Glutamatergic neuron (in vitro differentiated cells): ENCODE measurements at regions not wholly inside any gene's neighbourhood (a gene's known extent, or its start where the extent isn't known, plus 50 kb on each side); places are given as distances from the start of the nearest gene placed in this dataset.

Source experiments
- DNase-seq: peaks from one replicate; pipeline ENCODE4 v3.0.0; 2022
- H3K27ac Mint-ChIP-seq: one replicate; pipeline ENCODE4 v1.8.0; 2020; ENCODE audit warnings: mild to moderate bottlenecking, mixed read lengths, inconsistent platforms; ENCODE audit not compliant: unreplicated experiment
- H3K27me3 Mint-ChIP-seq: one replicate; pipeline ENCODE4 v1.8.0; 2020; ENCODE audit warnings: mild to moderate bottlenecking, moderate library complexity, mixed read lengths, inconsistent platforms; ENCODE audit not compliant: unreplicated experiment
- H3K36me3 Mint-ChIP-seq: one replicate; pipeline ENCODE4 v1.8.0; 2020; ENCODE audit warnings: mild to moderate bottlenecking, mixed read lengths, inconsistent platforms; ENCODE audit not compliant: unreplicated experiment
- H3K4me1 Mint-ChIP-seq: one replicate; pipeline ENCODE4 v1.8.0; 2020; ENCODE audit warnings: mild to moderate bottlenecking, low read depth, mixed read lengths, inconsistent platforms; ENCODE audit not compliant: unreplicated experiment
- H3K4me3 Mint-ChIP-seq: one replicate; pipeline ENCODE4 v1.8.0; 2020; ENCODE audit warnings: mild to moderate bottlenecking, mixed read lengths, inconsistent platforms; ENCODE audit not compliant: unreplicated experiment
- H3K9me3 Mint-ChIP-seq: one replicate; pipeline ENCODE4 v1.8.0; 2020; ENCODE audit warnings: mild to moderate bottlenecking, moderate library complexity, mixed read lengths, inconsistent platforms; ENCODE audit not compliant: unreplicated experiment
- TF ChIP-seq, protein P1 (sequence below): fragments of 200-600 bp; sonication (generic); IDR thresholded peaks from one replicate; pipeline ENCODE4 v1.5.0; 2021; ENCODE audit not compliant: partially characterized antibody, unreplicated experiment

DNA sequence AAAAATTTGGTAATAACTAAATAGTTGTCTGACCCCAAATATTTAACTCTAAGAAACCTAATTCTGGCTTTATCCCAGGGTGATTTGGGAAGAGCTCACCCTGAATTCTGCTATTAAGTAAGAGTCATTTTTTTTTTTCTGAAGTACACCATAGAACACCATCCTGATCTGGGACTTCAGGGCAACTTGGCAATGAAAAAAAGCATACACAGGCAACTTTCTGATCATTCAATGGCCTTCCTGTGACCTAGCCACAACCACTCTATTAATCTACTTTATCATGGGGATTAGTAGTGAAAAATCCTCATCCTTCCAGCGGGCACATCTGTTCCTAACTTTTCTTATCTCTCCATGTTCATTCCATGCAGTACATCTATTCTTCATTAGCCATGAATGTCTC lies 333.2 kb upstream of the MAD2L1 start:
- no peak for DNase-seq
- no peaks in the 10 kb centered on the region for H3K4me1 Mint-ChIP-seq
- H3K9me3 Mint-ChIP-seq = no peaks in the 10 kb centered on the region
- H3K36me3 Mint-ChIP-seq = no peaks in the 10 kb centered on the region
- no peak overlapping the region for H3K4me3 Mint-ChIP-seq
- H3K27me3 Mint-ChIP-seq = peaks cover 3% of the 10 kb centered on the region
- H3K27ac Mint-ChIP-seq = no peak overlapping the region
- TF ChIP-seq, protein P1, sequence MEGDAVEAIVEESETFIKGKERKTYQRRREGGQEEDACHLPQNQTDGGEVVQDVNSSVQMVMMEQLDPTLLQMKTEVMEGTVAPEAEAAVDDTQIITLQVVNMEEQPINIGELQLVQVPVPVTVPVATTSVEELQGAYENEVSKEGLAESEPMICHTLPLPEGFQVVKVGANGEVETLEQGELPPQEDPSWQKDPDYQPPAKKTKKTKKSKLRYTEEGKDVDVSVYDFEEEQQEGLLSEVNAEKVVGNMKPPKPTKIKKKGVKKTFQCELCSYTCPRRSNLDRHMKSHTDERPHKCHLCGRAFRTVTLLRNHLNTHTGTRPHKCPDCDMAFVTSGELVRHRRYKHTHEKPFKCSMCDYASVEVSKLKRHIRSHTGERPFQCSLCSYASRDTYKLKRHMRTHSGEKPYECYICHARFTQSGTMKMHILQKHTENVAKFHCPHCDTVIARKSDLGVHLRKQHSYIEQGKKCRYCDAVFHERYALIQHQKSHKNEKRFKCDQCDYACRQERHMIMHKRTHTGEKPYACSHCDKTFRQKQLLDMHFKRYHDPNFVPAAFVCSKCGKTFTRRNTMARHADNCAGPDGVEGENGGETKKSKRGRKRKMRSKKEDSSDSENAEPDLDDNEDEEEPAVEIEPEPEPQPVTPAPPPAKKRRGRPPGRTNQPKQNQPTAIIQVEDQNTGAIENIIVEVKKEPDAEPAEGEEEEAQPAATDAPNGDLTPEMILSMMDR = no peak

DNA sequence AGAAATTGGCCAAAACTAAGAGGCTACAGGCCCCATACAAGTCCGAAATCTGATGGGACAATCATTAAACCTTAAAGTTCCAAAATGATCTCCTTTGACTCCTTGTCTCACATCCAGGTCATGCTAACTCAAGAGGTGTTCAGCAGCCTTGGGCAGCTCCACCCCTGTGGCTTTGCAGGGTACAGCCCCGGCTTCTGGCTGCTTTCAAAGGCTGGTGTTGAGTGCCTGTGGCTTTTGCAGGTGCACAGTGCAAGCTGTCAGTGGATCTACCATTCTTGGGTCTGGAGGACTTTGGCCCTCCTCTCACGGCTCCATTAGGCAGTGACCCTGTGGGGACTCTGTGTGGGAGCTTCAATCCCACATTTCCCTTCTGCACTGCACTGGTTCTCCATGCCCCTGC lies 329.1 kb upstream of the MAD2L1 start:
- Mint-ChIP-seq H3K4me3 (no peak overlapping the region), H3K27me3 (peaks cover 3% of the 10 kb centered on the region), H3K27ac (no peak overlapping the region), H3K36me3 (no peaks in the 10 kb centered on the region), H3K9me3 (peaks cover 2% of the 10 kb centered on the region), H3K4me1 (no peaks in the 10 kb centered on the region)
- DNase-seq = no peak
- TF ChIP-seq, protein P1 = no peak

DNA sequence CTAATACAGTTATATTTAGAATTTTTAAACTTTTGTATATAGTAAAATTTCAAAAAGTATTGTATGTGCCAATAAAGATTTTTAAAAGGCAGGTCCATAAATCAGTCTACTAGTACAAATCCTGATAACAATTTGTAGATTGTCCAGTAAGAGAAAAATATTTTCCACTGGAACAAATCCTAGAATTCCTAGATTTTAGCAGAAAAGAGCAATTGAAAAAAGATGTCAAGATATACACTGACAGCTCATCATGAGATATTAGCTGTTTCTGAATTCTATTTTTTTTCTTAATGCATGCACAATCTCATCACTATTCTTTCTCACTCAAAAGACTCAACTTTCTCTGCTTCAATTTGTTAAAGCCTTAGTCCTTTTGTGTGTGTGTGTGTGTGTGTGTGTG lies 289.2 kb upstream of the MAD2L1 start:
- no peak for DNase-seq
- Mint-ChIP-seq H3K27me3 (no peaks in the 10 kb centered on the region), H3K9me3 (no peaks in the 10 kb centered on the region), H3K4me3 (no peak overlapping the region), H3K27ac (no peak overlapping the region), H3K36me3 (no peaks in the 10 kb centered on the region), H3K4me1 (no peaks in the 10 kb centered on the region)
- TF ChIP-seq, protein P1 = no peak

DNA sequence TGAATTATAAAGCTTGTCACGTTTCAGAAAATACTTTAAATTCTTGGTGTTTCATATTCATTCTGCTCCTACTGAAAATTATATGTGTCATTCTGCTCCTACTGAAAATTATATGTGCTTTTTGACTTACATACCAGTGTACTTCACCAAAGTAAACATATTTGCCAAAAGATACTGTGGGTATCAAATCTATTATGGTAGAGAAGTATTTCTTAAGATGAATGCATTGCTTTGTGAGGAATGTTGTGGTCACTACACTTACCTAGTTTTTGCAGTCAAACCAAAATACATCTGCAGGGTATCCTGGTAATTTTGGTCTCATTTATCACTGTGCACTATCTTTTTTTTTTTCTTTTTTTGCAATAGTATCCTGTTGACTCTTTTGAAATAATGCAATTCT lies 287.7 kb upstream of the MAD2L1 start:
- H3K9me3 Mint-ChIP-seq = no peaks in the 10 kb centered on the region
- TF ChIP-seq, protein P1 = no peak
- H3K4me1 Mint-ChIP-seq = no peaks in the 10 kb centered on the region
- H3K4me3 Mint-ChIP-seq = no peak overlapping the region
- no peak overlapping the region for H3K27ac Mint-ChIP-seq
- H3K27me3 Mint-ChIP-seq = no peaks in the 10 kb centered on the region
- DNase-seq = no peak
- no peaks in the 10 kb centered on the region for H3K36me3 Mint-ChIP-seq

DNA sequence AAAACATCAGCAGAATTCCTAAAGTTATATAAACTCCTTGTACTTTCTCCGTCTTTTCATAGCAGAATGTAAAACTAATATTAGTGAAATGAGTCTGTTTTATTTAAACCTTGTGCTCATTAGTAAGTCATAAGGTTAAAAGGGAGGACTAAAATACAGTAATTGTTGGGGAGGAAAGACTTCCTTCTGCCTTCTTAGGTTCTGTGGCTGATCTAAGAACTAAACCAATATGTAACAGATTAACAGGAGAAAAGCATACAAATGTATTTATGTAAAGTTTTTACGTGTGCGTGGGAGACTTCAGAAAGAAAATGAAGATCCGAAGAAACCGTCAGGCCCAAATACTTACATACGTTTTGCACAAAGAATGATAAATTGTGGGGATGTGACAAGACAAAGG lies 286.6 kb upstream of the MAD2L1 start:
- Mint-ChIP-seq H3K9me3 (no peaks in the 10 kb centered on the region), H3K27ac (no peak overlapping the region), H3K27me3 (no peaks in the 10 kb centered on the region), H3K4me1 (no peaks in the 10 kb centered on the region), H3K36me3 (no peaks in the 10 kb centered on the region), H3K4me3 (no peak overlapping the region)
- TF ChIP-seq, protein P1 = no peak
- no peak for DNase-seq
